HCT116 (cell line): ENCODE measurements at regions not wholly inside any gene's neighbourhood (a gene's known extent, or its start where the extent isn't known, plus 50 kb on each side); places are given as distances from the start of the nearest gene placed in this dataset.

Source experiments
- ATF3 ChIP-seq: IDR thresholded peaks from 2 replicates; pipeline ENCODE4 v1.6.1; 2012
- ELF1 ChIP-seq: IDR thresholded peaks from 2 replicates; pipeline ENCODE4 v1.6.1; 2012; ENCODE audit warnings: low read depth, borderline replicate concordance
- EZH2 ChIP-seq: fragments of 200-600 bp; sonication (generic); IDR thresholded peaks from 2 replicates; pipeline ENCODE4 v1.6.1; 2017; ENCODE audit warnings: antibody characterized with exemption, mixed run types
- EZH2phosphoT487 ChIP-seq: fragments of 200-600 bp; IDR thresholded peaks from 2 replicates; pipeline ENCODE4 v1.6.1; 2018; ENCODE audit warnings: antibody characterized with exemption, borderline replicate concordance
- FOSL1 ChIP-seq: IDR thresholded peaks from 2 replicates; pipeline ENCODE4 v1.6.1; 2012; ENCODE audit warnings: low read depth
- JUND ChIP-seq: IDR thresholded peaks from 2 replicates; pipeline ENCODE4 v1.6.1; 2012
- MAX ChIP-seq: IDR thresholded peaks from 2 replicates; pipeline ENCODE4 v1.6.1; 2012
- POLR2A ChIP-seq: IDR thresholded peaks from 2 replicates; pipeline ENCODE4 v1.7.0; 2011; ENCODE audit warnings: borderline replicate concordance; ENCODE audit not compliant: insufficient read depth, insufficient read length; ENCODE audit errors: extremely low read depth
- POLR2AphosphoS5 ChIP-seq: IDR thresholded peaks from 2 replicates; pipeline ENCODE4 v1.6.1; 2011; ENCODE audit warnings: mild to moderate bottlenecking, low read depth, low read length, moderate library complexity
- SIN3A ChIP-seq: IDR thresholded peaks from 2 replicates; pipeline ENCODE4 v1.6.1; 2012; ENCODE audit warnings: low read depth
- SRF ChIP-seq: IDR thresholded peaks from 2 replicates; pipeline ENCODE4 v1.6.1; 2012; ENCODE audit warnings: low read depth
- TCF7L2 ChIP-seq: IDR thresholded peaks from 2 replicates; pipeline ENCODE4 v1.7.0; 2011; ENCODE audit warnings: borderline replicate concordance, inconsistent platforms; ENCODE audit not compliant: insufficient read depth, insufficient read length; ENCODE audit errors: extremely low read depth
- YY1 ChIP-seq: IDR thresholded peaks from 2 replicates; pipeline ENCODE4 v1.6.1; 2011; ENCODE audit warnings: low read length, low read depth, moderate library complexity, mild to moderate bottlenecking; ENCODE audit not compliant: insufficient replicate concordance; ENCODE audit errors: extremely low read depth
- ZBTB33 ChIP-seq: IDR thresholded peaks from 2 replicates; pipeline ENCODE4 v1.6.1; 2011; ENCODE audit warnings: mild to moderate bottlenecking, low read length, moderate library complexity; ENCODE audit not compliant: insufficient replicate concordance; ENCODE audit errors: extremely low read depth

- TF ChIP-seq ZBTB33 (peak; percentile 73), TCF7L2 (no peak), JUND (no peak), POLR2A (peak; percentile 21), EZH2 (no peak), EZH2phosphoT487 (no peak), ATF3 (peak; percentile 98), ELF1 (peak; percentile 57; the same call in 1 of the 2 replicates), POLR2AphosphoS5 (peak; percentile 50; the same call in 1 of the 2 replicates), FOSL1 (no peak), YY1 (peak; percentile 53), SIN3A (no peak), SRF (no peak), MAX (peak; percentile 76)
Observed at GRCh38 chr1:148264374-148265276, 112.5 kb upstream of the NBPF11 start (continued).
